ENCODE measurements at regions not wholly inside any gene's neighbourhood (a gene's known extent, or its start where the extent isn't known, plus 50 kb on each side); places are given as distances from the start of the nearest gene placed in this dataset.

DNA sequence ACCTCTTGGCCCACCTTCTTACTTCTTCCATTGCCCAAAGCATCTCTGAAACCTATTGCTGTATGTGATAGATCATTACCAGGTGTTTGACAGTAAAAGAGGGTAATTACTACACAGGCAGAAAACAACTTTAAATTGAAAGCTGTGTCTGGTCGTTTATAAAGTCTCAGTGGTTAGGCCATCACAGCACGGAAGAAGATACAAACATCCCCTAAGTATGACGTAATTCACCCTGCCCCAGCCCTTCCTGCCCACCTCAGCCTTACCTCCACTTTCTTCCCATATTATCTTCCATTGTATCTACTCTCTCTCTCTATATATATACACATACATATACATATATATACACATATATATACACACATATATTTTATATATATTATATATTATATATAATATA is 805.8 kb upstream of the PABPC4L start:
- Histone ChIP-seq H3K9me3 (no peaks in the 10 kb centered on the region), H3K27me3 (no peaks in the 10 kb centered on the region), H3K4me1 (no peaks in the 10 kb centered on the region), H3K4me3 (no peak overlapping the region), H3K36me3 (no peaks in the 10 kb centered on the region), H3K9ac (no peak overlapping the region), H3K27ac (no peak overlapping the region), H4K20me1 (no peaks in the 10 kb centered on the region), H3K4me2 (no peak overlapping the region)
- TF ChIP-seq Cebpa-rat (IDR thresholded peaks at IDR 0.05) = no peak

DNA sequence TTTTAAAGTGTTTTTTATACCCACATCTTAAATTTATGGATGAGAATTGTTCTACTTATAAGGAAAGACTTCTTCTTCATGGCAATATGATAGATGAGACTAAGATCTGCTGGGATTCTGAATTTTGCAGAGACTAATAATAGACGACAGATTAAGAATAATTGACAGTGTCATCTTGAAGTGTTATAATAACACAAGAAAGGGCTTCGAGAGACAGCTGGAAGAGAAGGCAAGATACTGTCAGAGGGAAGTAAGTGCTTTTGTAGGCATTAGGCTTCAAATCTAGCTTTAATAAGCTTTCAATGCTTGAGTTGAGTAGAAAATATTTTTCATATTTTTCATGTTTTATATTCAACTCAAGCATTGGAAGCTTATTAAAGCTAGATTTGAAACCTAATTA is 797.6 kb upstream of the PABPC4L start:
- H3K36me3 ChIP-seq = no peaks in the 10 kb centered on the region
- no peak overlapping the region for H3K4me3 ChIP-seq
- no peaks in the 10 kb centered on the region for H3K27me3 ChIP-seq
- H3K9me3 ChIP-seq = no peaks in the 10 kb centered on the region
- no peak overlapping the region for H3K9ac ChIP-seq
- no peaks in the 10 kb centered on the region for H4K20me1 ChIP-seq
- no peaks in the 10 kb centered on the region for H3K4me1 ChIP-seq
- H3K4me2 ChIP-seq = no peak overlapping the region
- H3K27ac ChIP-seq = no peak overlapping the region
- no peak for TF ChIP-seq Cebpa-rat (IDR thresholded peaks at IDR 0.05)

DNA sequence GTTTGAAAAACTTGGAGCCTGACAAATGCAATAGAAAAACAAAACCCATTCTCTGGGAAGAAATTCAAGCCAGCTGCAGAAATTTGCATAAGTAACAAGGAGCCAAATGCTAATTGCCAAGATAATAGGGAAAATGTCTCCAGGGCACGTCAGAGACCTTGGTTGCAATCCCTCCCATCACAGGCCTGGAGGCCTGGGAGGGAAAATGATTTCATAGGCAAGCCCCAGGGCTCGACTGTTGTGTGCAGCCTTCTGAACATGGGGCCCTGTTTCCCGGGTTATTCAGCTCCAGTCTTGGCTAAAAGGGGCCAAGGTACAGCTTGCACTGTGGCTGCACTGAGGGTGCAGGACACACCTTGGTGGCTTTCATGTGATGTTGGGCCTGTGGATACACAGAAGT is 760.4 kb upstream of the PABPC4L start:
- no peak overlapping the region for H3K4me2 ChIP-seq
- H3K9ac ChIP-seq = no peak overlapping the region
- H3K4me3 ChIP-seq = no peak overlapping the region
- no peaks in the 10 kb centered on the region for H4K20me1 ChIP-seq
- no peaks in the 10 kb centered on the region for H3K27me3 ChIP-seq
- no peaks in the 10 kb centered on the region for H3K9me3 ChIP-seq
- no peaks in the 10 kb centered on the region for H3K36me3 ChIP-seq
- no peaks in the 10 kb centered on the region for H3K4me1 ChIP-seq
- no peak overlapping the region for H3K27ac ChIP-seq
- TF ChIP-seq Cebpa-rat (IDR thresholded peaks at IDR 0.05) = no peak

DNA sequence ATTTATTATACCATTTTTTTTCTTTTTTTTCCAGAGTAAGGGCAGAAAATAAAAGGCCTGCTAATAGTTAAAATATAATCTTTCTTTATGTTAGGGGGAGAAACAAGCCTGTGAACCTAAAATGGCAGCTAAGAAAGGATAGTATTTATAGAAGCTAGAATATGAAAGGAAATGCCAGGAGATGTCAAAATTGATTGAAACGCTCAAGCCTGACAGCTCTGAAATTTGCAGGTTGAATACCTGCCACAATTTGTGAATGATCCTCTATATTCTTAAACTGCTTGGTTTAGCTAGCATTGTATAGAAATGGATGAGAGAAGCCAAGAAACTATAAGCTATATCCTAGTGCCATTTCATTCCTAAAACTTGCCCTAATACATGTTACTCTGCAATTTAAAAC is 757.3 kb upstream of the PABPC4L start:
- H3K4me2 ChIP-seq = no peak overlapping the region
- no peaks in the 10 kb centered on the region for H4K20me1 ChIP-seq
- H3K9ac ChIP-seq = no peak overlapping the region
- no peaks in the 10 kb centered on the region for H3K27me3 ChIP-seq
- H3K4me1 ChIP-seq = no peaks in the 10 kb centered on the region
- no peak overlapping the region for H3K4me3 ChIP-seq
- no peaks in the 10 kb centered on the region for H3K9me3 ChIP-seq
- no peak overlapping the region for H3K27ac ChIP-seq
- no peak for TF ChIP-seq Cebpa-rat (IDR thresholded peaks at IDR 0.05)
- H3K36me3 ChIP-seq = no peaks in the 10 kb centered on the region

DNA sequence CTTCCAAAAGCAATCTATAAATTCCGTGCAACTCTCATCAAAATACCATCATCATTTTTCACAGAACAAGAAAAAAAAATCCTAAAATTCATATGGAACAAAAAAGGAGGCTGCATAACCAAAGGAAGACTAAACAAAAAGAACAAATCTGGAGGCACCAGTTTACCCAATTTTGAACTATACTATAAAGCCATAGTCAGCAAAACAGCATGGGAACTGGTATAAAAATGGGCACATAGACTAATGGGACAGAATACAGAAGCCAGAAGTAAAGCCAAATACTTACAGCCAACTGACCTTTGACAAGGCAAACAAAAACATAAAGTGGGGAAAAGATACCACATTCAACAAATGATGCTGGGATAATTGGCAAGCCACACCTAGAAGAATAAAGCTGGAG is 753.5 kb upstream of the PABPC4L start:
- H3K4me1 ChIP-seq = no peaks in the 10 kb centered on the region
- no peaks in the 10 kb centered on the region for H3K36me3 ChIP-seq
- TF ChIP-seq Cebpa-rat (IDR thresholded peaks at IDR 0.05) = no peak
- H3K9ac ChIP-seq = no peak overlapping the region
- H3K4me3 ChIP-seq = no peak overlapping the region
- H3K27ac ChIP-seq = no peak overlapping the region
- H3K4me2 ChIP-seq = no peak overlapping the region
- H3K9me3 ChIP-seq = no peaks in the 10 kb centered on the region
- H4K20me1 ChIP-seq = no peaks in the 10 kb centered on the region
- H3K27me3 ChIP-seq = no peaks in the 10 kb centered on the region

DNA sequence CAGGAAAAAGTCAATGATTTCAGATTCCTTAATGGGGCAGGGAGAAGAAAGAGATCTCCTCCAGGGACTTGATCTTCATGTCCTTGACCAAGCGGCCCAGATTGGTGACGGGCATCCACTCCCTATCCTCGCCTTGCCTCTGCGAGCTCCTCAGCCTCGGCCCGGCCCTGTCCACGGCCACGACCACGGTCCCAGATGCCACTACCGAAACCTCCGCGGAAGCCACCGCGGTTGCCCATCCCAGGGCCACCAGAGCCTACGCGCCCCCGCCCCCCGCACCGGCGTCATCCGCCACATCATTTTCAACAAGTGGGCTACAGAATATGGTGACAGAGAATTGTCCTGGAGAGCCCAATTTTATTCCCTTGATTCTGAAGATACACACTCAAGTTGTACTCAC is 751.2 kb upstream of the PABPC4L start:
- TF ChIP-seq Cebpa-rat (IDR thresholded peaks at IDR 0.05) = no peak
- H3K27me3 ChIP-seq = no peaks in the 10 kb centered on the region
- no peak overlapping the region for H3K4me3 ChIP-seq
- no peak overlapping the region for H3K9ac ChIP-seq
- H4K20me1 ChIP-seq = no peaks in the 10 kb centered on the region
- no peak overlapping the region for H3K27ac ChIP-seq
- H3K4me2 ChIP-seq = no peak overlapping the region
- no peaks in the 10 kb centered on the region for H3K4me1 ChIP-seq
- H3K9me3 ChIP-seq = peaks cover 7% of the 10 kb centered on the region
- no peaks in the 10 kb centered on the region for H3K36me3 ChIP-seq

DNA sequence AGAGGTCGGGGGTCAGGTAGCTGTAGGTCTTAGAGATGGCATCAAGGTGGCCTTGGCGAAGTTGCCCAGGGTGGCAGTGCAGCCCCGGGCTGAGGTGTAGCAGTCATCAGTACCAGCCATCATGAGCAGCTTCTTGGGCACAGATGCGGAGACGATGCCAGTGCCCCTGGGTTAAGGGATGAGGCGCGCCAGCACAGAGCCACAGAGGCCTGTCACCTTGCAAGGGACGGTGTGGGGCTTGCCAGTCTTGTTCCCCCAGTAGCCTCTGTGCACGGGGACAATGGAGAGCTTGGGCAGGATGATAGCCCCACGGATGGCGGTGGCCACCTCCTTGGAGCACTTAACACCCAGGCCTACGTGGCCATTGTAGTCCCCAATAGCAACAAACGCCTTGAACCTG is 750.7 kb upstream of the PABPC4L start:
- Histone ChIP-seq H3K9me3 (peaks cover 10% of the 10 kb centered on the region), H3K4me3 (no peak overlapping the region), H4K20me1 (no peaks in the 10 kb centered on the region), H3K4me1 (no peaks in the 10 kb centered on the region), H3K4me2 (no peak overlapping the region), H3K9ac (no peak overlapping the region), H3K27ac (no peak overlapping the region), H3K36me3 (no peaks in the 10 kb centered on the region), H3K27me3 (no peaks in the 10 kb centered on the region)
- TF ChIP-seq Cebpa-rat (IDR thresholded peaks at IDR 0.05) = no peak

DNA sequence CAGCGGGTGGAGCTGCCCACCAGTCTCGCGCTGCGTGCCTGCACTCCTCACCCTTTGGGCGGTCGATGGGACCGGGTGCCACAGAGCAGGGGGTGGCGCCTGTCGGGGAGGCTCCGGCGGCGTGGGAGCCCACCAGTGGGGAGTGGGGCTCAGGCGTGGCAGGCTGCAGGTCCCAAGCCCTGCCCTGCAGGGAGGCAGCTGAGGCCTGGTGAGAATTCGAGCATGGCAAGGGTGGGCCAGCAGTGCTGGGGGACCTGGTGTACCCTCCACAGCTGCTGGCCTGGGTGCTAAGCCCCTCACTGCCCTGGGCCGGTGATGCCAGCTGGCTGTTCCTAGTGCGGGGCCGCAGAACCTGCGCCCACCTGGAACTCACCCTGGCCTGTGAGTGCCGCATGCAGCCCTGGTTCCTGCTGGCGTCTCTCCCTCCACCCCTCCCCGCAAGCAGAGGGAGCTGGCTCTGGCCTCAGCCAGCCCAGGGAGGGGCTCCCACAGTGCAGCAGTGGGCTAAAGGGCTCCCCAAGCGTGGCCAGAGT is 746.6 kb upstream of the PABPC4L start:
- Histone ChIP-seq H3K4me1 (no peaks in the 10 kb centered on the region), H4K20me1 (no peaks in the 10 kb centered on the region), H3K9ac (no peak overlapping the region), H3K36me3 (no peaks in the 10 kb centered on the region), H3K27ac (no peak overlapping the region), H3K4me3 (no peak overlapping the region), H3K9me3 (peaks cover 14% of the 10 kb centered on the region), H3K27me3 (no peaks in the 10 kb centered on the region), H3K4me2 (no peak overlapping the region)
- no peak for TF ChIP-seq Cebpa-rat (IDR thresholded peaks at IDR 0.05)

DNA sequence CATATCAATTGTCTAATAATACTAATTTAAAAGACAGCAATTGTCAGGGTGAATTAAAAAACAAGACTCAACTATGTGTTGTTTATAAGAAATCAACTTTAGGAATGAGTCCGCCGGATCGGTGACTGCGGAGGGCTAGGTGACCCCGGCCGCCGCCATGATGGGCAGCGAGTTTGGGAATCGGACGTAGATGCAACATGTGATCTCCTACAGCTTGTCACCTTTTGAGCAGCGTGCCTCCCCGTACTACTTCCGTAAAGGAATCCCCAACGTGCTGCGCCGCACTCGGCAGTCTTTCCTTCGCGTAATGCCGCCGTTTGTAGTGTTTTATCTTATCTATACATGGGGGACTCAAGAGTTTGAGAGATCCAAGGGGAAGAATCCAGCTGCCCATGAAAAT is 742.5 kb upstream of the PABPC4L start:
- no peak overlapping the region for H3K4me2 ChIP-seq
- H3K27ac ChIP-seq = no peak overlapping the region
- H3K4me1 ChIP-seq = no peaks in the 10 kb centered on the region
- no peaks in the 10 kb centered on the region for H4K20me1 ChIP-seq
- H3K27me3 ChIP-seq = no peaks in the 10 kb centered on the region
- H3K4me3 ChIP-seq = no peak overlapping the region
- no peak for TF ChIP-seq Cebpa-rat (IDR thresholded peaks at IDR 0.05)
- H3K9ac ChIP-seq = no peak overlapping the region
- H3K36me3 ChIP-seq = no peaks in the 10 kb centered on the region
- H3K9me3 ChIP-seq = peaks cover 14% of the 10 kb centered on the region

DNA sequence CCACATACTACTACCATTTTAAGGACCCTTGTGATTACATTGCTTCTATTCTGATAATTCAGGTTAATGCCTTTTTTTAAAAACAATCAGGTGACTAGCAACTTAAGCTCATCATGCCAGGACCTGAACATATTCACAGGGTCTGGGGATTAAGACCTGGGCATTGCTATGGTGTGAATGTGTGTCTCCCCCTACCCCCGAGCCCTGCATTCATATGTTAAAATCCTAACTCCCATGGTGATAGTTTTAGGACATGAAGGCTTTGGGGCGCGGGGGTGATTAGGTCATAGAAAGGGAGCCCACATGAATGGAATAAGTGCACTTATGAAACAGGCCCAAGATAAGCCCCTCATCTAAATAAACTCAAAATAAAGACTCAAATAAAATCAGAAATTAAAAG is 734.4 kb upstream of the PABPC4L start:
- no peaks in the 10 kb centered on the region for H4K20me1 ChIP-seq
- H3K4me1 ChIP-seq = no peaks in the 10 kb centered on the region
- H3K36me3 ChIP-seq = no peaks in the 10 kb centered on the region
- H3K9me3 ChIP-seq = no peaks in the 10 kb centered on the region
- no peak overlapping the region for H3K9ac ChIP-seq
- no peaks in the 10 kb centered on the region for H3K27me3 ChIP-seq
- TF ChIP-seq Cebpa-rat (IDR thresholded peaks at IDR 0.05) = no peak
- H3K4me2 ChIP-seq = no peak overlapping the region
- no peak overlapping the region for H3K27ac ChIP-seq
- no peak overlapping the region for H3K4me3 ChIP-seq

DNA sequence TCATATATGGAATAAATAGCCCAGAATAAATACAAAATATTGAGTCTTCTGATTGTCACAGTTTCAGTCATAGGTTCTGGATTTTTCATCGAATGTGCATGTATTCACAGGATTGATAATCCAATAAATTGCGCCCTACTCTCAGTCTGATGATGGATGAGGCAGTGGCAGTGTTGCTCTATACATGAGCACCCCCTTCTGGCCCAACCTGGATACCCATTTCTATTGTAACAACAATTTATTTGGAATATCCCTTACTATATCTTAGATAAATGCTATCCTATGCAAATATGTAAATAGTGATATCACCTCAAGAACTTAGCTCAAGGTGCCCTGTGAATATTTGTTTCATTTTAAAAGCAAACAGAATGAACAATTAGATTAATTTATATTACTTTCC is 733.7 kb upstream of the PABPC4L start:
- H3K27ac ChIP-seq = no peak overlapping the region
- H3K4me2 ChIP-seq = no peak overlapping the region
- no peak overlapping the region for H3K9ac ChIP-seq
- no peaks in the 10 kb centered on the region for H3K4me1 ChIP-seq
- H3K36me3 ChIP-seq = no peaks in the 10 kb centered on the region
- no peaks in the 10 kb centered on the region for H3K9me3 ChIP-seq
- H4K20me1 ChIP-seq = no peaks in the 10 kb centered on the region
- no peaks in the 10 kb centered on the region for H3K27me3 ChIP-seq
- H3K4me3 ChIP-seq = no peak overlapping the region
- no peak for TF ChIP-seq Cebpa-rat (IDR thresholded peaks at IDR 0.05)

Data from BLaER1 (cell line).